ENCODE measurements at regions not wholly inside any gene's neighbourhood (a gene's known extent, or its start where the extent isn't known, plus 50 kb on each side); places are given as distances from the start of the nearest gene placed in this dataset.

- TF ChIP-seq CTCF (conservative IDR thresholded peaks at IDR 0.05; ENCODE audit: low read depth, low read length) = no peak
- no peak for TF ChIP-seq EZH2 (IDR thresholded peaks at IDR 0.05; ENCODE audit: low read length, unreplicated experiment)
- no peak for TF ChIP-seq EZH2phosphoT487 (IDR thresholded peaks at IDR 0.05; ENCODE audit: borderline replicate concordance, low read length)
Observed at GRCh38 chr21:32186804-32187203, 92.0 kb downstream of the MIS18A start.
